Astrocyte (in vitro differentiated cells and primary cell): ENCODE measurements at regions not wholly inside any gene's neighbourhood (a gene's known extent, or its start where the extent isn't known, plus 50 kb on each side); places are given as distances from the start of the nearest gene placed in this dataset.

Source experiments
- DNase-seq: peaks from one replicate; pipeline ENCODE4 v3.0.0-alpha.2; 2010; ENCODE audit warnings: low read depth
- FAIRE-seq: peaks from 2 replicates; lab custom pipeline; 2011; peaks lifted over from hg19 to GRCh38; lab: Jason Lieb, UNC
- H2AFZ ChIP-seq: 2 replicates; pipeline ENCODE4 v1.6.0; 2012; ENCODE audit warnings: low read depth, low read length, inconsistent platforms
- H3K27ac ChIP-seq: 2 replicates; pipeline ENCODE4 v1.5.1; 2011; ENCODE audit warnings: low read depth, low read length, inconsistent platforms
- H3K27me3 ChIP-seq: 2 replicates; pipeline ENCODE4 v1.6.0; 2011; ENCODE audit warnings: low read length, inconsistent platforms; ENCODE audit not compliant: insufficient read depth
- H3K36me3 ChIP-seq: 2 replicates; pipeline ENCODE4 v1.5.1; 2011; ENCODE audit warnings: low read length, inconsistent platforms; ENCODE audit not compliant: insufficient read depth
- H3K4me1 ChIP-seq: 2 replicates; pipeline ENCODE4 v1.5.1; 2011; ENCODE audit warnings: low read length, inconsistent platforms; ENCODE audit not compliant: insufficient read depth
- H3K4me2 ChIP-seq: 2 replicates; pipeline ENCODE4 v1.6.0; 2012; ENCODE audit warnings: low read length, inconsistent platforms
- H3K4me3 ChIP-seq: 2 replicates; pipeline ENCODE4 v1.5.1; 2011; ENCODE audit warnings: low read depth, mild to moderate bottlenecking, low read length, inconsistent platforms; ENCODE audit not compliant: insufficient read depth
- H3K79me2 ChIP-seq: 2 replicates; pipeline ENCODE4 v1.6.0; 2012; ENCODE audit warnings: mild to moderate bottlenecking, low read length, inconsistent platforms; ENCODE audit not compliant: insufficient read depth
- H3K9ac ChIP-seq: 2 replicates; pipeline ENCODE4 v1.6.0; 2012; ENCODE audit warnings: mild to moderate bottlenecking, low read length, inconsistent platforms
- H3K9me3 ChIP-seq: 2 replicates; pipeline ENCODE4 v1.5.1; 2012; ENCODE audit warnings: low read depth, mild to moderate bottlenecking, low read length, inconsistent platforms; ENCODE audit not compliant: insufficient read depth
- H4K20me1 ChIP-seq: 2 replicates; pipeline ENCODE4 v1.6.0; 2012; ENCODE audit warnings: low read length, inconsistent platforms; ENCODE audit not compliant: insufficient read depth
- H3K27ac Mint-ChIP-seq: one replicate; pipeline ENCODE4 v1.8.0; 2021; ENCODE audit warnings: mild to moderate bottlenecking, mixed read lengths; ENCODE audit not compliant: unreplicated experiment
- H3K27me3 Mint-ChIP-seq: one replicate; pipeline ENCODE4 v1.8.0; 2021; ENCODE audit warnings: low read depth, mixed read lengths; ENCODE audit not compliant: unreplicated experiment
- H3K36me3 Mint-ChIP-seq: one replicate; pipeline ENCODE4 v1.8.0; 2021; ENCODE audit warnings: low read depth, mixed read lengths; ENCODE audit not compliant: unreplicated experiment
- H3K4me1 Mint-ChIP-seq: one replicate; pipeline ENCODE4 v1.8.0; 2021; ENCODE audit warnings: low read depth, mixed read lengths; ENCODE audit not compliant: unreplicated experiment
- H3K4me3 Mint-ChIP-seq: one replicate; pipeline ENCODE4 v1.8.0; 2021; ENCODE audit warnings: mild to moderate bottlenecking, moderate library complexity, mixed read lengths; ENCODE audit not compliant: unreplicated experiment
- H3K9me3 Mint-ChIP-seq: one replicate; pipeline ENCODE4 v1.8.0; 2021; ENCODE audit warnings: mild to moderate bottlenecking, mixed read lengths; ENCODE audit not compliant: unreplicated experiment
- CTCF ChIP-seq: IDR thresholded peaks from 2 replicates; pipeline ENCODE4 v1.5.1; 2011; ENCODE audit warnings: low read depth, mild to moderate bottlenecking, inconsistent platforms, low read length, moderate library complexity; ENCODE audit not compliant: insufficient read depth
- EZH2 ChIP-seq: IDR thresholded peaks from 2 replicates; pipeline ENCODE4 v1.6.1; 2012; ENCODE audit warnings: mild to moderate bottlenecking, low read length, inconsistent platforms; ENCODE audit not compliant: insufficient read depth

- no peak for FAIRE-seq
- Mint-ChIP-seq H3K4me3 (no peak overlapping the region), H3K27me3 (no peaks in the 10 kb centered on the region), H3K9me3 (peaks cover 17% of the 10 kb centered on the region), H3K27ac (no peak overlapping the region), H3K36me3 (peaks cover 2% of the 10 kb centered on the region), H3K4me1 (peaks cover 3% of the 10 kb centered on the region)
- Histone ChIP-seq H3K4me2 (no peak overlapping the region), H3K27me3 (no peaks in the 10 kb centered on the region), H3K4me3 (no peak overlapping the region), H3K9me3 (no peaks in the 10 kb centered on the region), H4K20me1 (no peaks in the 10 kb centered on the region), H2AFZ (no peak overlapping the region), H3K36me3 (no peaks in the 10 kb centered on the region), H3K27ac (no peak overlapping the region), H3K4me1 (peaks cover 22% of the 10 kb centered on the region), H3K79me2 (no peaks in the 10 kb centered on the region), H3K9ac (no peak overlapping the region)
- no peak for TF ChIP-seq CTCF
- no peak for TF ChIP-seq EZH2
- DNase-seq, result no peak
Observed at GRCh38 chr2:209371407-209371806, 52.4 kb upstream of the MAP2 start.
